AG04450 (cell line): ENCODE measurements at regions not wholly inside any gene's neighbourhood (a gene's known extent, or its start where the extent isn't known, plus 50 kb on each side); places are given as distances from the start of the nearest gene placed in this dataset.

Experiments
- CTCF ChIA-PET: fragments of 300-600, 350-600 bp; formaldehyde crosslinking; extraction: SDS; loops from one replicate; lab custom pipeline; 2022; ENCODE audit warnings: antibody characterized with exemption, inconsistent platforms; lab: Charles Lee
- POLR2A ChIA-PET: fragments of 350-600 bp; formaldehyde crosslinking; extraction: SDS; loops from one replicate; lab custom pipeline; 2021; ENCODE audit warnings: antibody characterized with exemption, inconsistent platforms; lab: Yijun Ruan, JAX
- DNase-seq: peaks from one replicate; pipeline ENCODE4 v3.0.0-alpha.2; 2011; ENCODE audit warnings: low read depth, low spot score
- H3K27ac ChIP-seq: one replicate; pipeline ENCODE4 v1.5.1; 2012; ENCODE audit warnings: low read depth, low read length, control low read depth
- H3K27me3 ChIP-seq: one replicate; pipeline ENCODE4 v1.6.0; 2012; ENCODE audit warnings: low read length; ENCODE audit not compliant: control insufficient read depth, insufficient read depth
- H3K4me3 ChIP-seq: 2 replicates; pipeline ENCODE4 v1.5.1; 2011; ENCODE audit warnings: mild to moderate bottlenecking, low read depth, low read length, control low read depth
- H3K9me3 ChIP-seq: 2 replicates; pipeline ENCODE4 v1.5.1; 2012; ENCODE audit warnings: low read length; ENCODE audit not compliant: control insufficient read depth, insufficient read depth
- TF ChIP-seq, protein P1 (sequence below): IDR thresholded peaks from 2 replicates; pipeline ENCODE4 v1.5.1; 2011; ENCODE audit warnings: low read depth, low read length, control low read depth, inconsistent platforms

DNA sequence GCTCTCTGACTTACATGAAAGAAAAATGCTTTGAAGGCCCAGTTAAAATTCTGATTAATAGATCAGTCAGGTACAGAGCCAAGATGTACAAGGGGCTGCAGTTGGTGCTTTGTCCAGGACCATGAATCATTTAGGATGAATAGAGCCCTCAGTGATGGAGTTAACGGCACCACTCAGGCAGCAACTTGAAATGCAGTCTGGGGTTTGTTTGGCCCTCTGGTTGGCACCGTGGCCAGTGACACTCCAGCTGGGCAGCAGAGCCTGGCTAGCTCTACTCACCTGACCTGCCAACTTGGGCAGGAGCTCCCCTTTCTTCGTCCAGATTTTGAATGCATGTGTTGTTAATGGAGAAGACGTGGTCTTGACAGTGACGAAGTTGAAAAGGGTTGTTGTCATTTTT is 493.0 kb upstream of the ACVR2A start:
- Histone ChIP-seq H3K27me3 (no peaks in the 10 kb centered on the region), H3K4me3 (no peak overlapping the region), H3K27ac (no peak overlapping the region), H3K9me3 (no peaks in the 10 kb centered on the region)
- TF ChIP-seq, protein P1, sequence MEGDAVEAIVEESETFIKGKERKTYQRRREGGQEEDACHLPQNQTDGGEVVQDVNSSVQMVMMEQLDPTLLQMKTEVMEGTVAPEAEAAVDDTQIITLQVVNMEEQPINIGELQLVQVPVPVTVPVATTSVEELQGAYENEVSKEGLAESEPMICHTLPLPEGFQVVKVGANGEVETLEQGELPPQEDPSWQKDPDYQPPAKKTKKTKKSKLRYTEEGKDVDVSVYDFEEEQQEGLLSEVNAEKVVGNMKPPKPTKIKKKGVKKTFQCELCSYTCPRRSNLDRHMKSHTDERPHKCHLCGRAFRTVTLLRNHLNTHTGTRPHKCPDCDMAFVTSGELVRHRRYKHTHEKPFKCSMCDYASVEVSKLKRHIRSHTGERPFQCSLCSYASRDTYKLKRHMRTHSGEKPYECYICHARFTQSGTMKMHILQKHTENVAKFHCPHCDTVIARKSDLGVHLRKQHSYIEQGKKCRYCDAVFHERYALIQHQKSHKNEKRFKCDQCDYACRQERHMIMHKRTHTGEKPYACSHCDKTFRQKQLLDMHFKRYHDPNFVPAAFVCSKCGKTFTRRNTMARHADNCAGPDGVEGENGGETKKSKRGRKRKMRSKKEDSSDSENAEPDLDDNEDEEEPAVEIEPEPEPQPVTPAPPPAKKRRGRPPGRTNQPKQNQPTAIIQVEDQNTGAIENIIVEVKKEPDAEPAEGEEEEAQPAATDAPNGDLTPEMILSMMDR, result no peak
- ChIA-PET POLR2A (no interaction called here), CTCF (interaction anchor here (0.6 kb wide), 1 partner anchor 42 kb away, joined by 3 read pairs; no protein-coding TSS in a partner anchor)
- no peak for DNase-seq

DNA sequence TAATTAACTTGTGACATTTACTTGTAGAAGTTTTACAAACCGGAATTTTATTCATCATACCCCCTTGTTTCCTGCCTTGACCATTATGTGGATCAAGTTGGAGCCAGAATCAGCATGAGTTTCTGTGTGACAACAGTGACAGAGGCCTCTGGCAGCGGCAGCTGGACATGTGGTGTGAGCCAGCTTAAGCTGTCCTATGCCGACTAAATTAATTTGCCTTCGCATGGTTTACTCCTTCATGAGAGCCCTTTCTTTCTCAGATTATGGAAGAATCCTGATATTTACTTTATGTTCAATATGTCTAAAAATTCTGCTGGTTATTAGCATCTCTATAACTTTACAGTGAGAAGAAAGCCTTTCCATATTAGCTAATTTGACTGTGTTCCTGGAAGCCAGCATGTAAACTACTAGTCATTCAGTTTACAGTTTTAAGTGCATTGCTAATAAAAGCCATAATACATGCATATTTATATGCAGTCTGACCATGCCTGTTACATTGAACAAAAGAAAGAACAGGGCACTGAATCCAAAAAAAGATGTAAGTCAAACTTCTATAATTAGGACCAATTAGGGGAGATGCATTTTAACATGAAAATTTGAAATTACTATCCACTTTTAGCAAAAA is 495.8 kb upstream of the ACVR2A start:
- Histone ChIP-seq H3K27ac (no peak overlapping the region), H3K4me3 (no peak overlapping the region), H3K9me3 (no peaks in the 10 kb centered on the region), H3K27me3 (no peaks in the 10 kb centered on the region)
- POLR2A ChIA-PET, result no interaction called here
- TF ChIP-seq, protein P1, result no peak
- CTCF ChIA-PET, result no interaction called here
- DNase-seq, result no peak

DNA sequence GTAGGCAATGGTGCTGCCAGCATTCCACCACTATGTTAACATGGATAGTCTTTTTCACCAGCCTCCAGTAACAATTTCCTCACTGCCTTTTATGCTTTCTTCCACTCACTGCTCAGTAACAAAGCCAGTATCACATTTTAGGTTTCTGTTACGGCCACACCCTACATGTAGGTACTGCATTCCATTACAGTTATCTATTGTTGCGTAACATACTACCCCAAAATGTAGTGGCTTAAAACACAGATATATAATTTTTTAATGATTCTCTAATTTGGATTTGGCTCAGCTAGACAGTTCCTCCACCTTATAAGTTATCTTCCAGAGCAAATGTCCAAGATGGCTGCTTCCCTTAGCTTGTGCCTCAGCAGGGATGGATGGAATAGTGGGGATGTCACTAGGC is 498.7 kb upstream of the ACVR2A start:
- H3K27me3 ChIP-seq, result no peaks in the 10 kb centered on the region
- DNase-seq, result no peak
- H3K9me3 ChIP-seq, result no peaks in the 10 kb centered on the region
- ChIA-PET POLR2A (no interaction called here), CTCF (no interaction called here)
- no peak overlapping the region for H3K4me3 ChIP-seq
- no peak overlapping the region for H3K27ac ChIP-seq
- TF ChIP-seq, protein P1, result no peak

DNA sequence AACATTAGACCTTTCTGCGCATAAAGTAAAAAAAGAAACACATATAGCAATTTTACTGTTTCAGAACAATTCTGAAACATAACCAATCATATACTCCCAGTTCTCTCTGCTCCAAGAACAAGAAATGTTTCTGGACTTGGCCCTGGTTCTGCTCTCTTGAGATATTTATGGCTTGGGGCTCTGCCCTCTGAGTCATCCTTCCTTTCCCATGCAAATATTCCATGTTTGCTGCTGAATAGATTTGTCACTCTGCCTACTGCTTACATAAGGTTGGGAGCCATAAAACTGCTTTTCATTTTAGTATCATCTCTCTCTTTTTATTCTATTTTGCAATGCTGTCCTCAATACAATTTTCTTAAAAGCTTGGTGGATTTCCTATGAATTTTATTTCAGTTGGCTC is 499.6 kb upstream of the ACVR2A start:
- no peak for DNase-seq
- CTCF ChIA-PET, result no interaction called here
- no peak overlapping the region for H3K27ac ChIP-seq
- POLR2A ChIA-PET, result no interaction called here
- H3K4me3 ChIP-seq, result no peak overlapping the region
- H3K27me3 ChIP-seq, result no peaks in the 10 kb centered on the region
- no peaks in the 10 kb centered on the region for H3K9me3 ChIP-seq
- TF ChIP-seq, protein P1, result no peak

DNA sequence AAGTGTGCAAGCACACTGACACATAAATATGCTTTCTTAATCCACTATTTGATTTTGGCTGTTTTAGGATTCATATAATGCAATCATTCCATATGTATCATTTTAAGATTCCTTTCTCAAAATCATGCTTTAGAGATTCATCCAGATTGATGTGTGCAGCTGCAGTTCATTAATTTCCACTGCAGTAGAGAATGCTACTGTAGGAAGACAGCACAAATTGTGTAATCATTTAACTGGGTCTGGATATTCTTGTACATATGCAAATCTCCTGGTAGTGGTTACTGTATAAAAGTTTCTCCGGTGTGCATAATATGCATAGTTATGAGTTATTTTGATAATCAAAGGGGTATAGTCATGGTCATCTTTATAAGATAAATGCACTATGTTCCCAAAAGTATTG is 502.5 kb upstream of the ACVR2A start:
- Histone ChIP-seq H3K4me3 (no peak overlapping the region), H3K27me3 (no peaks in the 10 kb centered on the region), H3K27ac (no peak overlapping the region), H3K9me3 (no peaks in the 10 kb centered on the region)
- ChIA-PET POLR2A (no interaction called here), CTCF (no interaction called here)
- no peak for DNase-seq
- TF ChIP-seq, protein P1, result no peak
